GM21529 (cell line): ENCODE measurements at regions not wholly inside any gene's neighbourhood (a gene's known extent, or its start where the extent isn't known, plus 50 kb on each side); places are given as distances from the start of the nearest gene placed in this dataset.
"Not testable (repeated sequence)": the region's sequence is repeated elsewhere in the genome, so short reads cannot be mapped to it uniquely, and the experiment has no call there.

Experiments used
- ATAC-seq: cut with Tn5 transposase; IDR thresholded peaks from one replicate; pipeline ENCODE4 v1.9.1; 2021; ENCODE audit not compliant: unreplicated experiment

GRCh38 chr3:151675858-151676615, 57.7 kb upstream of the AADACL2 start:
- ATAC-seq: no peak

GRCh38 chr3:151673974-151674373, 59.8 kb upstream of the AADACL2 start:
- no peak for ATAC-seq

- ATAC-seq: not testable (repeated sequence)
Observed at GRCh38 chr3:151667762-151668161, 66.0 kb upstream of the AADACL2 start.

- ATAC-seq: no peak
Observed at GRCh38 chr3:151660885-151661284, 72.8 kb upstream of the AADACL2 start.

- ATAC-seq: no peak
Observed at GRCh38 chr3:151644986-151645385, 88.7 kb upstream of the AADACL2 start.

- no peak for ATAC-seq
Observed at GRCh38 chr3:151644020-151644620, 89.6 kb upstream of the AADACL2 start.

- ATAC-seq: no peak
Observed at GRCh38 chr3:151639418-151639740, 94.3 kb upstream of the AADACL2 start.

- no peak for ATAC-seq
Observed at GRCh38 chr3:151638555-151639417, 94.9 kb upstream of the AADACL2 start.

GRCh38 chr3:151635905-151636304, 97.8 kb upstream of the AADACL2 start:
- ATAC-seq: no peak

- ATAC-seq: no peak
Observed at GRCh38 chr3:151631946-151632345, 101.8 kb upstream of the AADACL2 start.

- no peak for ATAC-seq
Observed at GRCh38 chr3:151630938-151631441, 102.7 kb upstream of the AADACL2 start.

- ATAC-seq: no peak
Observed at GRCh38 chr3:151630035-151630434, 103.7 kb upstream of the AADACL2 start.

GRCh38 chr3:151625586-151625985, 108.1 kb upstream of the AADACL2 start:
- no peak for ATAC-seq

- no peak for ATAC-seq
Observed at GRCh38 chr3:151625086-151625485, 108.6 kb upstream of the AADACL2 start.

- ATAC-seq: no peak
Observed at GRCh38 chr3:151620071-151620470, 113.7 kb upstream of the AADACL2 start.

- no peak for ATAC-seq
Observed at GRCh38 chr3:151615464-151615863, 118.3 kb upstream of the AADACL2 start.

- ATAC-seq: no peak
Observed at GRCh38 chr3:151612115-151612514, 121.6 kb upstream of the AADACL2 start.

GRCh38 chr3:151611419-151611818, 122.3 kb upstream of the AADACL2 start:
- ATAC-seq: no peak

GRCh38 chr3:151609491-151609890, 124.2 kb upstream of the AADACL2 start:
- ATAC-seq: no peak

GRCh38 chr3:151604891-151605290, 128.8 kb upstream of the AADACL2 start:
- no peak for ATAC-seq

GRCh38 chr3:151600783-151601182, 132.9 kb upstream of the AADACL2 start:
- ATAC-seq: no peak
